ENCODE measurements at regions not wholly inside any gene's neighbourhood (a gene's known extent, or its start where the extent isn't known, plus 50 kb on each side); places are given as distances from the start of the nearest gene placed in this dataset.
"Not testable (repeated sequence)": the region's sequence is repeated elsewhere in the genome, so short reads cannot be mapped to it uniquely, and the experiment has no call there.

DNA sequence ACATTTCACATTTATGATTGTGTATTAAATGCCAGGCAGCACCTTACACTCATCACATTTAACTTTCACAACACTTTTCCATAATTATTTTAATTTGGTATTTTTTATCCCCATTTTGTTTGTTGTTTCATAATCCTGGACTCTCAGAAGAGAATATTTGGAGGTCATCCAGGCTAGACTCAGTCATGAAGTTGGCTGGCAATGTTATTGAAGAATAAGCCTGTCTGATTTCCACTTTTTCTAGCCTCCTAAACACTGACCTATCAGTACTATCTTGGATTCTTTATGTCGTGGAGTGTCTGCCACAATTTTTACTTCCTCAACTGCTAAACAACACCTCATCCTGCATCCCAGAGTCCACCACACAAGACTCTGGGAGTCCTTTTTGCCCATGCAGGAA is 372.3 kb upstream of the NRP1 start:
- Histone ChIP-seq H3K4me1 (ENCODE audit: control insufficient read depth, insufficient read depth, low read length) (0 out of 2 replicates have a peak, but pooled peaks cover 5% of the 10 kb centered on the region), H3K9ac (ENCODE audit: low read length) (no peak overlapping the region), H3K36me3 (ENCODE audit: control insufficient read depth, insufficient read depth, low read length) (no peaks in the 10 kb centered on the region), H3K9me3 (ENCODE audit: control insufficient read depth, insufficient read depth, low read depth, low read length) (no peaks in the 10 kb centered on the region; the same call in 1 of the 2 replicates), H3K27ac (ENCODE audit: low read depth, low read length) (no peak overlapping the region), H3K4me3 (ENCODE audit: low read depth, low read length) (no peak overlapping the region), H3K27me3 (ENCODE audit: control insufficient read depth, insufficient read depth, low read length) (no peaks in the 10 kb centered on the region)

DNA sequence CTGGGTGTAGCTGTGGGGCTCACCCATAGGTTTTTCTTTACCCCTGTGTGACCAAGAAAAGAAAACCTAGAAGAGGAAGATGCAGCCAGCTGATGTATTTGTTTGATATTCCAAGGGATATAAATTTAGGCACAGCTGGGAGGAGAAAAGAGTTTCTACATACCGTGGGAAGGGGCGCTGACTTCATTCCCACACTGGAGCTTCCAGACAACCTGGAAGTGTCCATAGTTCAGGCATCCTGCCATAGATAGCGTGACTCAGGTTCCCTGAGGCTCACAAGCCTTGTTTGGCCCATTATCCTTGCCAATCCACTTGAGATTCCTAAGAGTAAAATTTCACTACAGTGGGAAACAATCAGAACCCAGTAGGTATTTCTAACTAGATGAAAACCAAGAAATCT is 371.7 kb upstream of the NRP1 start:
- Histone ChIP-seq H3K9me3 (ENCODE audit: control insufficient read depth, insufficient read depth, low read depth, low read length) (no peaks in the 10 kb centered on the region; the same call in 1 of the 2 replicates), H3K36me3 (ENCODE audit: control insufficient read depth, insufficient read depth, low read length) (no peaks in the 10 kb centered on the region), H3K9ac (ENCODE audit: low read length) (no peak overlapping the region), H3K27ac (ENCODE audit: low read depth, low read length) (no peak overlapping the region), H3K27me3 (ENCODE audit: control insufficient read depth, insufficient read depth, low read length) (no peaks in the 10 kb centered on the region), H3K4me1 (ENCODE audit: control insufficient read depth, insufficient read depth, low read length) (0 out of 2 replicates have a peak, but pooled peaks cover 5% of the 10 kb centered on the region), H3K4me3 (ENCODE audit: low read depth, low read length) (no peak overlapping the region)

DNA sequence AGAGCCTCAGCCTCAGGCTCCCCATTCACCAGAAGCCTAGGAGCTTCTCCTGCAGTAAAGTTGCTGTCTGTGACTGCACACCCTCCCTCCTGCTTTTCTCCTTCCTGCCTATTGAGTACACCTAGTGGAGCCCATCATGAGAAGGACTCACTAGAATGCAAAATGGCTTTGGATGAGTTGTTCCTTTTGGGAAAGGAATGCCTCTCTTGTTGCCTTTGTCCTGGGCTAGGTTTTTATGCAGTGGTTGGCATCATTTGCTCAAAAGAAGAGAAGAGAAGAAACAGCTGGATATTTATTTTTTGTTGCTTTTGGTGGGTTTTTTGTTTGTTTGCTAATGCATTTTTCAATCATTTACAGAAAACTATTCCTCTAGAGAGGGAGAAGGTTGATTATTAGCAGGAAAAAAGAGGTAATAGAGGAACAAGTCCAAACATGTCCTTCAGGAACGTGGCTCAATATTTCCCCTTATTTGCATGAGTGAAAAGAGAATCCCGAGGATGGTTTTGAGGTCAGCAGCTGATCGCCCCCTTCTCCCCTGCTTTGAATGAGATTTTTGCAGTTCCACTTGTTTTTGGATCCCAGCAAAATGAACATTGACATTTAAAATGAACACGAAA is 369.9 kb upstream of the NRP1 start:
- no peak overlapping the region for H3K27ac ChIP-seq (ENCODE audit: low read depth, low read length)
- H3K4me1 ChIP-seq (ENCODE audit: control insufficient read depth, insufficient read depth, low read length), result 0 out of 2 replicates have a peak, but pooled peaks cover 5% of the 10 kb centered on the region
- no peak overlapping the region for H3K4me3 ChIP-seq (ENCODE audit: low read depth, low read length)
- H3K27me3 ChIP-seq (ENCODE audit: control insufficient read depth, insufficient read depth, low read length), result no peaks in the 10 kb centered on the region
- no peaks in the 10 kb centered on the region; the same call in 1 of the 2 replicates for H3K9me3 ChIP-seq (ENCODE audit: control insufficient read depth, insufficient read depth, low read depth, low read length)
- no peaks in the 10 kb centered on the region for H3K36me3 ChIP-seq (ENCODE audit: control insufficient read depth, insufficient read depth, low read length)
- no peak overlapping the region for H3K9ac ChIP-seq (ENCODE audit: low read length)

DNA sequence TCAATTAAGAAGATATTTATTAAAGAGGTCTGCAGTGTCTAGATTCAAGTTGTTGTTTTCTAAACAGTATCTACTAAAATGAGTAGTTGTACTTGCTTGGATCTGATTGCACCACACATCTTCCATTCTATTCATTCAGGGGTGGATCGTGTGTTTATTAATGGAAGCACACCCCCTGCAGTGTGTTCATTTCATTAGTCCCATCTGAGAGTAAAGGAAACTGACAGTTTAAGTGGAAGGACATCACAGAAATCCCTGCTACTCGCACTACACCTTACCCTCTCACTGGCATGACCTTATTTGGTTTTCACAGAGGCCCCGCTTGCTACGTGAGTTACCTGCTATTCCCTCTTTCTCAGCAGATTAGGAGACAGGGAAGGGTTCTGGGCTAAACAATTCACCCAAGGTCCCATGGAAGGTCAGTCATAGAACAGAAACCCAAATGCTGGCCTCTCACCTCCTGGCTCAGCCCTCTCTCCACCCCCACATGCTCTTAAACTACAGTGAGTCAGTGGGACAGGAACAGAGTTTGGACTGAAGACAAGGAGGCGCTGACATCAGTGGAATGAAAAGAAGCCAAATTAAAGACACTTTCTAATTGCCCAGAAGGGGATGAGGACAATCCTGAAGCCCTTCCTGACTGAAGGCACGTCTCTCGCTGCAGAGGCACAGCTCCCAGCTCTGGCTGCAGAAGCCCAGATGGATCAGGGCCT is 369.2 kb upstream of the NRP1 start:
- Histone ChIP-seq H3K9ac (ENCODE audit: low read length) (no peak overlapping the region), H3K27ac (ENCODE audit: low read depth, low read length) (no peak overlapping the region), H3K9me3 (ENCODE audit: control insufficient read depth, insufficient read depth, low read depth, low read length) (no peaks in the 10 kb centered on the region; the same call in 1 of the 2 replicates), H3K36me3 (ENCODE audit: control insufficient read depth, insufficient read depth, low read length) (no peaks in the 10 kb centered on the region), H3K4me1 (ENCODE audit: control insufficient read depth, insufficient read depth, low read length) (peaks cover 8% of the 10 kb centered on the region; the same call in 1 of the 2 replicates), H3K27me3 (ENCODE audit: control insufficient read depth, insufficient read depth, low read length) (no peaks in the 10 kb centered on the region), H3K4me3 (ENCODE audit: low read depth, low read length) (no peak overlapping the region)

DNA sequence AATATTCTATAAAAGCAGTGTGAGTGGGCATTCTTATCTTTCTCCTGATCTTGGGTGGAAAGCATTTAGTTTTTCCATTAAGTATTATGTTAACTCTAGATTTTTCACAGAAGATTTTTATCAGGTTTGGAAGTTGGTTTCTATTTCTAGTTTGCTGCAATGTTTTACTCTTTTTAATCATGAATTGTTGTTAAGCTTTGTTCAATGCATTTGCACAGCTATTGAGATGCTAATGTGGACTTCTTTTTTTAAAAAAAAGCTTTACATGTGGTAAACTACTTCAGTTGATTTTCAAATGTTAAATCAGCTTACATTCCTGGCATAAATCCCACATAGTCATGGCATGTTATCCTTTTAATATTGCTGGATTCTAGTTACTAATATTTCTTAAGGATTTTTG is 363.6 kb upstream of the NRP1 start:
- peaks cover 2% of the 10 kb centered on the region; the same call in 1 of the 2 replicates for H3K9me3 ChIP-seq (ENCODE audit: control insufficient read depth, insufficient read depth, low read depth, low read length)
- H3K27me3 ChIP-seq (ENCODE audit: control insufficient read depth, insufficient read depth, low read length), result no peaks in the 10 kb centered on the region
- no peak overlapping the region for H3K9ac ChIP-seq (ENCODE audit: low read length)
- no peak overlapping the region for H3K4me3 ChIP-seq (ENCODE audit: low read depth, low read length)
- no peaks in the 10 kb centered on the region for H3K36me3 ChIP-seq (ENCODE audit: control insufficient read depth, insufficient read depth, low read length)
- peaks cover 8% of the 10 kb centered on the region; the same call in 1 of the 2 replicates for H3K4me1 ChIP-seq (ENCODE audit: control insufficient read depth, insufficient read depth, low read length)
- H3K27ac ChIP-seq (ENCODE audit: low read depth, low read length), result peak overlapping the region; percentile 72

DNA sequence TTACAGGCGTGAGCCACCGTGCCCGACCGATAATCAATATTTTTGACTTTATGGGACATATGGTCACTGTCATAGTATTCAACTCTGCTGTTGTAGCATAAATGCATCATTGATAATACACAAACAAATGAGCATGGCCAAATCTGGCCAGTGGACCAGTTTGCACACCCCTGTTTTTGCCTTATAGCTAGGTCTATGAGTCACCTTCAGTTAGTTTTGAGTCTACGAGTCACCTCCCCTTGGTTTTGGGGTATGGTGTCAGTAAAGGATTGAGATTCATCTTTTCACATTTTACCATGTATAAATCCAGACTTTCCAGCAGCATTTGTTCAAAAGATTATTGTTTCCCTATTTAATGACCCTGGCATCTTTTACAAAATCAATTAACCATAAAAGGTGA is 362.5 kb upstream of the NRP1 start:
- Histone ChIP-seq H3K9me3 (ENCODE audit: control insufficient read depth, insufficient read depth, low read depth, low read length) (peaks cover 2% of the 10 kb centered on the region; the same call in 1 of the 2 replicates), H3K4me1 (ENCODE audit: control insufficient read depth, insufficient read depth, low read length) (peaks cover 8% of the 10 kb centered on the region; the same call in 1 of the 2 replicates), H3K27me3 (ENCODE audit: control insufficient read depth, insufficient read depth, low read length) (no peaks in the 10 kb centered on the region), H3K9ac (ENCODE audit: low read length) (no peak overlapping the region), H3K36me3 (ENCODE audit: control insufficient read depth, insufficient read depth, low read length) (no peaks in the 10 kb centered on the region), H3K4me3 (ENCODE audit: low read depth, low read length) (no peak overlapping the region), H3K27ac (ENCODE audit: low read depth, low read length) (no peak overlapping the region)

DNA sequence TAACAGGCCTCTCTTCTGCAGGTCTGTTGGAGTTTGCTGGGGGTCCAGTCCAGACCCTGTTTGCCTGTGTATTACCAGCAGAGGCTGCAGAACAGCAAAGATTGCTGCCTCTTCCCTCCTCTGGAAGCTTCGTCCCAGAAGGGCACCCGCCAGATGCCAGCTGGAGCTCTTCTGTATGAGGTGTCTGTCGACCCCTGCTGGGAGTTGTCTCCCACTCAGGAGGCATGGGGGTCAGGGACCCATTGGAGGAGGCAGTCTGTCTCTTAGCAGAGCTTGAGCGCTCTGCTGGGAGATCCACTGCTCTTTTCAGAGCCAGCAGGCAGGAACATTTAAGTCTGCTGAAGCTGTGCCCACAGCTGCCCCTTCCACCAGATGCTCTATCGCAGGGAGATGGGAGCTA is 361.1 kb upstream of the NRP1 start:
- H3K9ac ChIP-seq (ENCODE audit: low read length), result no peak overlapping the region
- H3K4me1 ChIP-seq (ENCODE audit: control insufficient read depth, insufficient read depth, low read length), result peaks cover 8% of the 10 kb centered on the region; the same call in 1 of the 2 replicates
- no peak overlapping the region for H3K4me3 ChIP-seq (ENCODE audit: low read depth, low read length)
- H3K27ac ChIP-seq (ENCODE audit: low read depth, low read length), result no peak overlapping the region
- no peaks in the 10 kb centered on the region for H3K27me3 ChIP-seq (ENCODE audit: control insufficient read depth, insufficient read depth, low read length)
- H3K36me3 ChIP-seq (ENCODE audit: control insufficient read depth, insufficient read depth, low read length), result no peaks in the 10 kb centered on the region
- peaks cover 10% of the 10 kb centered on the region for H3K9me3 ChIP-seq (ENCODE audit: control insufficient read depth, insufficient read depth, low read depth, low read length)

DNA sequence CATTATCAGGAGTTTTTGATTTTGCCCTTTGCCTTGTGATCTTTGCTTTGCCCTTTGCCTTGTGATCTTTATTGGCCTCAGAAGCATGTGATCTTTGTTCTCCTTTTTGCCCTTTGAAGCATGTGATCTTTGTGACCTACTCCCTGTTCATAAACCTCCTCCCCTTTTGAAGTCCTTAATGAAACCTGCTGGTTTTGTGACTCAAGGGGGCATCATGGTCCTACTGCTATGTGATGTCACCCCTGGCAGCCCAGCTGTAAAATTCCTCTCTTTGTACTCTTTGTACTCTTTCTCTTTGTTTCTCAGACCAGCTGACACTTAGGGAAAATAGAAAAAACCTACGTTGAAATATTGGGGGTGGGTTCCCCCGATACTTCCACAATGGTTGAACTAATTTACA is 356.1 kb upstream of the NRP1 start:
- H3K9me3 ChIP-seq (ENCODE audit: control insufficient read depth, insufficient read depth, low read depth, low read length), result peaks cover 27% of the 10 kb centered on the region
- not testable (repeated sequence) for H3K27ac ChIP-seq (ENCODE audit: low read depth, low read length); H3K36me3 ChIP-seq (ENCODE audit: control insufficient read depth, insufficient read depth, low read length); H3K27me3 ChIP-seq (ENCODE audit: control insufficient read depth, insufficient read depth, low read length); H3K4me3 ChIP-seq (ENCODE audit: low read depth, low read length); H3K9ac ChIP-seq (ENCODE audit: low read length); H3K4me1 ChIP-seq (ENCODE audit: control insufficient read depth, insufficient read depth, low read length)

DNA sequence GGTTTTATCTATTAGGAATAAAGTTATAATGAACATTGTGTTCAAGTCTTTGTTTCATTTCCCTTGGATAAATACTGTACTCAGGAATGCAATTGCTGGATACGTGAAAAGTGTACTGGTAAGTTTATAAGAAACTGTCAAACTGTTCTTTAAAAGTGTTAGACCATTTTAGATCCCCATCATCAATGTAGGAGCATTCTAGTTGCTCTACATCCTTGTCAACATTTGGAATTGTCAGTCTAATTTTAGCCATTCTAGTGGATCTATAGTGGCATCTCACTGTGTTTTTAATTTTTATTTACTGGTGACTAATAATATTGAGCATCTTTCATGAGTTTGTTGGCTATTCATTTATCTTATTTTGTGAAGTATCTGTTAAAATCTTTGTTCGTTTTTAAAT is 354.0 kb upstream of the NRP1 start:
- Histone ChIP-seq H3K27me3 (ENCODE audit: control insufficient read depth, insufficient read depth, low read length) (no peaks in the 10 kb centered on the region), H3K36me3 (ENCODE audit: control insufficient read depth, insufficient read depth, low read length) (no peaks in the 10 kb centered on the region), H3K9me3 (ENCODE audit: control insufficient read depth, insufficient read depth, low read depth, low read length) (peaks cover 29% of the 10 kb centered on the region), H3K4me1 (ENCODE audit: control insufficient read depth, insufficient read depth, low read length) (no peaks in the 10 kb centered on the region), H3K9ac (ENCODE audit: low read length) (no peak overlapping the region), H3K27ac (ENCODE audit: low read depth, low read length) (no peak overlapping the region), H3K4me3 (ENCODE audit: low read depth, low read length) (no peak overlapping the region)

DNA sequence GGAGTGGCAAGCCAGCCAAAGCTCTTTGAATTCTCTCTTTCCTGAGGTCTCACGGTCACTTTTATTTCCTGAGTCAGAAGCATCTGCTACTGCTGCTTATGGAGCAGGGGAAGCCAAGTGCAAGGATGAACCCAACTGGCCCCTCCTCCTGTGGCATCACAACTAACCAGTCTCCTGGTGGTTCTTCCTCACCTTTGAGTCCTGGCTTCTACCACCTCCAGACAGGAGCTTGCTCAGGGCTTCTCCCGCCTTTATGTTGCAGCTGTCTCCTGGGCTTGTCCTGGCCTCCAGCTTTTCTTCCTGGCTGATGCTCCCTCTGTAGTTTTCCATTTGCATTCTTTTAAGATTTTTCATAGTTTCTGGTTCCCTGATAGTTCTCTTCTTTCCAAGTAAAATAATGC is 349.7 kb upstream of the NRP1 start:
- Histone ChIP-seq H3K9ac (ENCODE audit: low read length) (no peak overlapping the region), H3K36me3 (ENCODE audit: control insufficient read depth, insufficient read depth, low read length) (no peaks in the 10 kb centered on the region), H3K27ac (ENCODE audit: low read depth, low read length) (no peak overlapping the region)

DNA sequence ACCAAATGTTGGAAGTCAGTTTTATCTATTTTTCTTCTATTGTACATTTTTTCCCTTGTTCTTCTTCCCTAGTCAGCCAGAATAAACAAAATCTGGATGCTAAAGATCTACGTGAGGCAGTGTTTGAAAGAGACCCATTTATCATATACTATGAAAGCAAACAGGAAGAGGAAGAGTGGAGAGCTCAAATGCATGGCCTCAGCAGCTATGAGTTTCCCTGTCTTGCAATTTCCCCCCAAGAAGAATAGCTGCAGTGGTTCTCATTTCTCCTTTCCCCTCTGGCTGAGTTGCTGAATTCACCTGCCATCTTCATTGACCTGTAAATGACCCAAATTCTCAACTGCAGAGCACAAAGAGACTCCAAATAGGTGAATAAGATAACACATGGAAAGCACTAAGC is 347.1 kb upstream of the NRP1 start:
- no peak overlapping the region for H3K4me3 ChIP-seq (ENCODE audit: low read depth, low read length)
- no peaks in the 10 kb centered on the region for H3K36me3 ChIP-seq (ENCODE audit: control insufficient read depth, insufficient read depth, low read length)
- H3K9ac ChIP-seq (ENCODE audit: low read length), result no peak overlapping the region
- H3K4me1 ChIP-seq (ENCODE audit: control insufficient read depth, insufficient read depth, low read length), result no peaks in the 10 kb centered on the region
- no peak overlapping the region for H3K27ac ChIP-seq (ENCODE audit: low read depth, low read length)
- peaks cover 19% of the 10 kb centered on the region for H3K9me3 ChIP-seq (ENCODE audit: control insufficient read depth, insufficient read depth, low read depth, low read length)
- no peaks in the 10 kb centered on the region for H3K27me3 ChIP-seq (ENCODE audit: control insufficient read depth, insufficient read depth, low read length)

More for the DNA sequence above, 349.7 kb upstream of the NRP1 start:
- Histone ChIP-seq H3K4me1 (ENCODE audit: control insufficient read depth, insufficient read depth, low read length) (no peaks in the 10 kb centered on the region), H3K4me3 (ENCODE audit: low read depth, low read length) (no peak overlapping the region), H3K9me3 (ENCODE audit: control insufficient read depth, insufficient read depth, low read depth, low read length) (peaks cover 23% of the 10 kb centered on the region), H3K27me3 (ENCODE audit: control insufficient read depth, insufficient read depth, low read length) (no peaks in the 10 kb centered on the region)
